HEK293T (cell line): ENCODE measurements at regions not wholly inside any gene's neighbourhood (a gene's known extent, or its start where the extent isn't known, plus 50 kb on each side); places are given as distances from the start of the nearest gene placed in this dataset.

ENCODE experiments used
- ARNT ChIP-seq: fragments of 450-650 bp; IDR thresholded peaks from 2 replicates; pipeline ENCODE4 v1.6.1; 2017; ENCODE audit warnings: mild to moderate bottlenecking
- BHLHE40 ChIP-seq: fragments of 450-650 bp; IDR thresholded peaks from 2 replicates; pipeline ENCODE4 v1.6.1; 2016; ENCODE audit warnings: mild to moderate bottlenecking, moderate library complexity, borderline replicate concordance
- CTBP1 ChIP-seq: fragments of 450-650 bp; IDR thresholded peaks from 2 replicates; pipeline ENCODE4 v1.6.1; 2016; ENCODE audit warnings: borderline replicate concordance
- ELF4 ChIP-seq: fragments of 450-650 bp; IDR thresholded peaks from 2 replicates; pipeline ENCODE4 v1.6.1; 2017; ENCODE audit warnings: antibody characterized with exemption
- FOXA1 ChIP-seq: fragments of 450-650 bp; IDR thresholded peaks from 2 replicates; pipeline ENCODE4 v1.6.1; 2016; ENCODE audit warnings: mild to moderate bottlenecking
- FOXK2 ChIP-seq: fragments of 450-650 bp; IDR thresholded peaks from 2 replicates; pipeline ENCODE4 v1.6.1; 2016; ENCODE audit warnings: mild to moderate bottlenecking
- FOXM1 ChIP-seq: fragments of 450-650 bp; IDR thresholded peaks from 2 replicates; pipeline ENCODE4 v1.6.1; 2017; ENCODE audit warnings: mild to moderate bottlenecking, borderline replicate concordance
- L3MBTL2 ChIP-seq: fragments of 450-650 bp; conservative IDR thresholded peaks from 2 replicates; pipeline ENCODE4 v1.6.1; 2016; ENCODE audit warnings: mild to moderate bottlenecking
- NFRKB ChIP-seq: fragments of 450-650 bp; IDR thresholded peaks from 2 replicates; pipeline ENCODE4 v1.6.1; 2016; ENCODE audit warnings: mild to moderate bottlenecking, moderate library complexity
- SP1 ChIP-seq: fragments of 450-650 bp; IDR thresholded peaks from 2 replicates; pipeline ENCODE4 v1.6.1; 2017
- SUZ12 ChIP-seq: fragments of 450-650 bp; IDR thresholded peaks from 2 replicates; pipeline ENCODE4 v1.6.1; 2016; ENCODE audit warnings: mild to moderate bottlenecking
- TARDBP ChIP-seq: fragments of 450-650 bp; IDR thresholded peaks from 2 replicates; pipeline ENCODE4 v1.6.1; 2016
- ZNF384 ChIP-seq: fragments of 450-650 bp; IDR thresholded peaks from 2 replicates; pipeline ENCODE4 v1.6.1; 2016
- TF ChIP-seq, protein P1 (sequence below): fragments of 450-650 bp; IDR thresholded peaks from 2 replicates; pipeline ENCODE4 v1.6.1; 2016

DNA sequence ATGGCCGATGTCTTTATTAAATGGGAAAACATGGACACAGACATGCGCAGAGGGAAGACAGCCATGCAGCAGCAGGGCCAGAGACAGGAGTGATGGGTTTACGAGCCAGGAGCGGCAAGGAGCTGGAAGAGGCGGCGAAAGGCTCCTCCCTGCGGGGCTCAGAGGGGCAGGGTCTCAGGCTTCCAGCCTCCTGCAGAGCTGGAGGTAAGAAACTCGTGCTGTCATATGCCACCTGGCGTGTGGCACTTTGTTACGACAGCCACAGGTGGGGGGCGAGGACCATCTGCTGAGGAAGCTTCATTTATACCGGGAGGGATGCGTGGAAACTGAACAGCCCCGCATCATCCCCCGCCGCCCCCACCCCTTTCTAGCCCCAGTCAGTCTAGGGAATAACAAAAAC, 52.0 kb upstream of the SPACA7 start:
- TF ChIP-seq SUZ12 (no peak), CTBP1 (no peak), FOXA1 (no peak), ELF4 (no peak), ZNF384 (no peak), SP1 (no peak), NFRKB (no peak), TARDBP (no peak), ARNT (no peak), L3MBTL2 (no peak), FOXM1 (no peak), BHLHE40 (no peak), FOXK2 (no peak)
- TF ChIP-seq, protein P1, sequence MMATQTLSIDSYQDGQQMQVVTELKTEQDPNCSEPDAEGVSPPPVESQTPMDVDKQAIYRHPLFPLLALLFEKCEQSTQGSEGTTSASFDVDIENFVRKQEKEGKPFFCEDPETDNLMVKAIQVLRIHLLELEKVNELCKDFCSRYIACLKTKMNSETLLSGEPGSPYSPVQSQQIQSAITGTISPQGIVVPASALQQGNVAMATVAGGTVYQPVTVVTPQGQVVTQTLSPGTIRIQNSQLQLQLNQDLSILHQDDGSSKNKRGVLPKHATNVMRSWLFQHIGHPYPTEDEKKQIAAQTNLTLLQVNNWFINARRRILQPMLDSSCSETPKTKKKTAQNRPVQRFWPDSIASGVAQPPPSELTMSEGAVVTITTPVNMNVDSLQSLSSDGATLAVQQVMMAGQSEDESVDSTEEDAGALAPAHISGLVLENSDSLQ: no peak
